B cell (primary cell): ENCODE measurements at regions not wholly inside any gene's neighbourhood (a gene's known extent, or its start where the extent isn't known, plus 50 kb on each side); places are given as distances from the start of the nearest gene placed in this dataset.

Experiments used
- CTCF ChIP-seq: fragments of 200-600 bp; IDR thresholded peaks from one replicate; pipeline ENCODE4 v1.8.0; 2022; ENCODE audit warnings: antibody characterized with exemption, mild to moderate bottlenecking
- EZH2 ChIP-seq: IDR thresholded peaks from 2 replicates; pipeline ENCODE4 v1.6.1; 2012; ENCODE audit warnings: borderline replicate concordance, low read depth, mild to moderate bottlenecking, moderate library complexity, low read length; ENCODE audit not compliant: insufficient read depth, poor library complexity, severe bottlenecking

GRCh38 chr6:49257549-49257948 lies 205.5 kb downstream of the MMUT start:
- TF ChIP-seq EZH2 (no peak), CTCF (no peak)
